HepG2 (cell line): ENCODE measurements at regions not wholly inside any gene's neighbourhood (a gene's known extent, or its start where the extent isn't known, plus 50 kb on each side); places are given as distances from the start of the nearest gene placed in this dataset.

Experiments
- ATM ChIP-seq: fragments of 450-650 bp; IDR thresholded peaks from 2 replicates; pipeline ENCODE4 v1.7.1; 2017; ENCODE audit warnings: mild to moderate bottlenecking, borderline replicate concordance
- MIER2 ChIP-seq: IDR thresholded peaks from 2 replicates; pipeline ENCODE4 v1.6.1; 2016; ENCODE audit warnings: missing biosample characterization, missing genetic modification reagents
- RBAK ChIP-seq: sonication (generic); formaldehyde crosslinking; IDR thresholded peaks from 2 replicates; pipeline ENCODE4 v1.5.1; 2020; ENCODE audit warnings: mild to moderate bottlenecking, missing genetic modification reagents
- ZNF138 ChIP-seq: sonication (generic); formaldehyde crosslinking; IDR thresholded peaks from 2 replicates; pipeline ENCODE4 v1.5.0; 2020; ENCODE audit warnings: mild to moderate bottlenecking, low read depth, missing genetic modification reagents
- TF ChIP-seq, protein P1 (sequence below): sonication (generic); formaldehyde crosslinking; IDR thresholded peaks from 2 replicates; pipeline ENCODE4 v1.4.0; 2020; ENCODE audit warnings: missing genetic modification reagents

DNA sequence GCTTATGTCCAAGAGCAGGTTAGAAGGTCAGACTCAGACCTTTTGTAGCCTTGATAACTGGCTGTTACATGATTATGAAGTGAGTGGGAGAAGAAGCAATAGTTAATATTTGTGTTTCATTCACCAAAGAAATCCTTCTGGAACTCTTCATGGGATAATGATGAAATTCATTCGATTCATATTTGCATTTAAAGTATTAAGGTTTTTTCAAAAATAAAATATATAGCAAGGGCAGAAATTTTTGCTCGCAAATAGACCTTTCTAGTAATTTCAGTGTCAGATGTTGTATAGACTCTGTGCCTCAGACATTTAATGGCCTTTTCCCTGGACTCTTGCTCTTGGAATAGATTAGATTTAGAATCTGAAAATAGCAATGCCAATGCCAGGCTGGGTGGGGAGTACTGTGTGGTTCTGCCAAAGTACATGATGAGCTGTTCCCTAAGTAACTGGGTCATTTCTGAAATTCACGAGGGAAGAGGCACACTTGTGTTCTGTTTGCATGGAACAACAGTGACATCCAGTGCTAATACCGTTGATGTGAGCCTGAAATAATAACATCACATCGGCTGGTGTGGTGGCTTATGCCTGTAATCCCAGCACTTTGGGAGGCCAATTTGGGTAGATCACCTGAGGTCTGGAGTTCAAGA lies 119.2 kb downstream of the MBL2 start:
- TF ChIP-seq MIER2 (CRISPR knock-in tag): no peak
- TF ChIP-seq, protein P1, sequence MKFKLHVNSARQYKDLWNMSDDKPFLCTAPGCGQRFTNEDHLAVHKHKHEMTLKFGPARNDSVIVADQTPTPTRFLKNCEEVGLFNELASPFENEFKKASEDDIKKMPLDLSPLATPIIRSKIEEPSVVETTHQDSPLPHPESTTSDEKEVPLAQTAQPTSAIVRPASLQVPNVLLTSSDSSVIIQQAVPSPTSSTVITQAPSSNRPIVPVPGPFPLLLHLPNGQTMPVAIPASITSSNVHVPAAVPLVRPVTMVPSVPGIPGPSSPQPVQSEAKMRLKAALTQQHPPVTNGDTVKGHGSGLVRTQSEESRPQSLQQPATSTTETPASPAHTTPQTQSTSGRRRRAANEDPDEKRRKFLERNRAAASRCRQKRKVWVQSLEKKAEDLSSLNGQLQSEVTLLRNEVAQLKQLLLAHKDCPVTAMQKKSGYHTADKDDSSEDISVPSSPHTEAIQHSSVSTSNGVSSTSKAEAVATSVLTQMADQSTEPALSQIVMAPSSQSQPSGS (CRISPR knock-in tag): no peak
- no peak for TF ChIP-seq RBAK
- no peak for TF ChIP-seq ZNF138 (CRISPR knock-in tag)
- no peak for TF ChIP-seq ATM
